Prostate gland (tissue), 2 donors: ENCODE measurements at regions not wholly inside any gene's neighbourhood (a gene's known extent, or its start where the extent isn't known, plus 50 kb on each side); places are given as distances from the start of the nearest gene placed in this dataset.

Source experiments
- CTCF ChIP-seq, 4 experiments: fragments of 200-600 bp in 2 of 4; fragments of 450-650 bp in 2 of 4; sonication (generic) in 2 of 4; IDR thresholded peaks; 1 replicate in 3 of 4; 2 replicates in 1 of 4; pipeline ENCODE4 v1.5.1; 2016 to 2019; ENCODE audit warnings: antibody characterized with exemption in 4 of 4, mild to moderate bottlenecking in 2 of 4, moderate library complexity in 2 of 4
- POLR2A ChIP-seq: fragments of 450-650 bp; IDR thresholded peaks from one replicate; pipeline ENCODE4 v1.6.1; 2016; ENCODE audit warnings: antibody characterized with exemption, mild to moderate bottlenecking
- POLR2AphosphoS5 ChIP-seq: sonication (generic); formaldehyde crosslinking; IDR thresholded peaks from one replicate; pipeline ENCODE4 v1.6.1; 2017; ENCODE audit warnings: antibody characterized with exemption

- TF ChIP-seq CTCF (IDR thresholded peaks at IDR 0.05) (no peak), POLR2AphosphoS5 (no peak), POLR2A (no peak)
Observed at GRCh38 chr20:10876558-10876957, 202.8 kb upstream of the JAG1 start.
